GM23248 (cell line): ENCODE measurements at regions not wholly inside any gene's neighbourhood (a gene's known extent, or its start where the extent isn't known, plus 50 kb on each side); places are given as distances from the start of the nearest gene placed in this dataset.
"Not testable (repeated sequence)": the region's sequence is repeated elsewhere in the genome, so short reads cannot be mapped to it uniquely, and the experiment has no call there.

Experiments
- DNase-seq: peaks from one replicate; pipeline ENCODE4 v3.0.0-alpha.2; 2015
- H2AFZ ChIP-seq: fragments of 200-600 bp; sonication (generic); 2 replicates; pipeline ENCODE4 v1.6.1; 2016; ENCODE audit warnings: antibody characterized with exemption
- H3F3A ChIP-seq: fragments of 200-600 bp; sonication (generic); 2 replicates; pipeline ENCODE4 v1.6.1; 2016; ENCODE audit warnings: mild to moderate bottlenecking, antibody characterized with exemption, mixed run types; ENCODE audit not compliant: insufficient read depth
- H3K27ac ChIP-seq: fragments of 200-600 bp; sonication (generic); 2 replicates; pipeline ENCODE4 v1.5.1; 2016; ENCODE audit warnings: mild to moderate bottlenecking
- H3K27me3 ChIP-seq: fragments of 200-600 bp; sonication (generic); replicated peaks from 2 replicates; pipeline ENCODE4 v1.6.1; 2016; ENCODE audit warnings: mild to moderate bottlenecking; ENCODE audit not compliant: insufficient read depth
- H3K36me3 ChIP-seq: fragments of 200-600 bp; sonication (generic); 2 replicates; pipeline ENCODE4 v1.6.1; 2016; ENCODE audit warnings: low read depth, mild to moderate bottlenecking
- H3K4me1 ChIP-seq: fragments of 200-600 bp; sonication (generic); 2 replicates; pipeline ENCODE4 v1.6.1; 2016; ENCODE audit warnings: mild to moderate bottlenecking; ENCODE audit not compliant: insufficient read depth
- H3K4me2 ChIP-seq: fragments of 200-600 bp; sonication (generic); one replicate; pipeline ENCODE4 v1.6.1; 2016; ENCODE audit warnings: mild to moderate bottlenecking; ENCODE audit not compliant: unreplicated experiment
- H3K4me3 ChIP-seq: fragments of 200-600 bp; sonication (generic); 2 replicates; pipeline ENCODE4 v1.5.1; 2016; ENCODE audit warnings: mild to moderate bottlenecking
- H3K79me2 ChIP-seq: fragments of 200-600 bp; sonication (generic); 2 replicates; pipeline ENCODE4 v1.6.1; 2016; ENCODE audit warnings: mild to moderate bottlenecking; ENCODE audit not compliant: insufficient read depth
- H3K9ac ChIP-seq: fragments of 200-600 bp; sonication (generic); 2 replicates; pipeline ENCODE4 v1.6.1; 2016; ENCODE audit warnings: mild to moderate bottlenecking
- H3K9me2 ChIP-seq: fragments of 200-600 bp; sonication (generic); 2 replicates; pipeline ENCODE4 v1.6.1; 2016; ENCODE audit warnings: mixed run types, mild to moderate bottlenecking, moderate library complexity; ENCODE audit not compliant: insufficient read depth
- H3K9me3 ChIP-seq: fragments of 200-600 bp; sonication (generic); one replicate; pipeline ENCODE4 v1.6.1; 2017; ENCODE audit warnings: low read depth
- H4K20me1 ChIP-seq: fragments of 200-600 bp; sonication (generic); 2 replicates; pipeline ENCODE4 v1.6.0; 2016; ENCODE audit not compliant: insufficient read depth
- EZH2 ChIP-seq: fragments of 200-600 bp; sonication (generic); IDR thresholded peaks from 2 replicates; pipeline ENCODE4 v1.6.1; 2018; ENCODE audit warnings: antibody characterized with exemption, mild to moderate bottlenecking; ENCODE audit not compliant: insufficient read depth, poor library complexity, severe bottlenecking
- EZH2phosphoT487 ChIP-seq: fragments of 200-600 bp; sonication (generic); IDR thresholded peaks from 2 replicates; pipeline ENCODE4 v1.6.1; 2018; ENCODE audit warnings: antibody characterized with exemption, moderate library complexity, mild to moderate bottlenecking, low read depth; ENCODE audit not compliant: insufficient read depth
- WGBS, 2 experiments: methylation state at CpG; one replicate each; pipeline ENCODE4 v1.1.6; 2015 to 2017; ENCODE audit warnings: low lambda C conversion rate in 2 of 2, low coverage in 1 of 2; ENCODE audit errors: missing lambda C conversion rate in 2 of 2; 5-methylcytosine and 5-hydroxymethylcytosine counted together
- in situ Hi-C: fragments of 300-500 bp; cut with MboI; formaldehyde crosslinking; loops from 2 replicates; pipeline ENCODE4 v1.15.0; 2020

GRCh38 chr5:57976506-57976905, 483.4 kb downstream of the PLK2 start:
- in situ Hi-C loops = no loop called here
- Histone ChIP-seq H3K4me1 (no peaks in the 10 kb centered on the region), H3K4me2 (no peak overlapping the region), H3K27ac (no peak overlapping the region), H3K9me2 (no peaks in the 10 kb centered on the region), H3K9ac (no peak overlapping the region), H4K20me1 (no peaks in the 10 kb centered on the region), H3K36me3 (no peaks in the 10 kb centered on the region), H3F3A (no peaks in the 10 kb centered on the region), H2AFZ (no peak overlapping the region), H3K4me3 (no peak overlapping the region), H3K79me2 (no peaks in the 10 kb centered on the region), H3K9me3 (no peaks in the 10 kb centered on the region), H3K27me3 (no peaks in the 10 kb centered on the region)
- WGBS, 2 experiments = 74 to 81% methylated on average over 2 of the region's 2 CpGs
- DNase-seq = no peak
- TF ChIP-seq EZH2phosphoT487 (no peak), EZH2 (no peak)

GRCh38 chr5:57972099-57972498, 487.8 kb downstream of the PLK2 start:
- H3K36me3 ChIP-seq, H3K79me2 ChIP-seq, H3K27me3 ChIP-seq, DNase-seq, H3F3A ChIP-seq, H3K4me3 ChIP-seq, H3K4me1 ChIP-seq, H2AFZ ChIP-seq, H3K9me2 ChIP-seq, in situ Hi-C loops, H3K4me2 ChIP-seq, H3K27ac ChIP-seq, H3K9me3 ChIP-seq, H4K20me1 ChIP-seq, H3K9ac ChIP-seq: not testable (repeated sequence)
- 49% methylated on average over 5 of the region's 7 CpGs for WGBS, 2 experiments

GRCh38 chr5:57960569-57960968, 478.0 kb upstream of the ACTBL2 start:
- Histone ChIP-seq H3K4me1 (no peaks in the 10 kb centered on the region), H3K9me3 (no peaks in the 10 kb centered on the region), H4K20me1 (no peaks in the 10 kb centered on the region), H2AFZ (no peak overlapping the region), H3F3A (no peaks in the 10 kb centered on the region), H3K79me2 (no peaks in the 10 kb centered on the region), H3K36me3 (no peaks in the 10 kb centered on the region), H3K27me3 (no peaks in the 10 kb centered on the region), H3K9ac (no peak overlapping the region), H3K4me3 (no peak overlapping the region), H3K9me2 (no peaks in the 10 kb centered on the region), H3K27ac (no peak overlapping the region), H3K4me2 (no peak overlapping the region)
- WGBS, 2 experiments = 84 to 90% methylated on average over 1 of the region's 1 CpG
- in situ Hi-C loops = no loop called here
- TF ChIP-seq EZH2phosphoT487 = no peak
- no peak for TF ChIP-seq EZH2
- no peak for DNase-seq

- WGBS, 2 experiments = 49 to 59% methylated on average over 3 of the region's 3 CpGs
- Histone ChIP-seq H3K4me3 (no peak overlapping the region), H3K36me3 (no peaks in the 10 kb centered on the region), H3K27me3 (no peaks in the 10 kb centered on the region), H4K20me1 (no peaks in the 10 kb centered on the region), H3K4me2 (no peak overlapping the region), H3K9me2 (no peaks in the 10 kb centered on the region), H3K4me1 (no peaks in the 10 kb centered on the region), H3K9ac (no peak overlapping the region), H2AFZ (no peak overlapping the region), H3K9me3 (no peaks in the 10 kb centered on the region), H3K79me2 (no peaks in the 10 kb centered on the region), H3K27ac (no peak overlapping the region), H3F3A (no peaks in the 10 kb centered on the region)
- in situ Hi-C loops = no loop called here
- DNase-seq = no peak
- TF ChIP-seq EZH2 (no peak), EZH2phosphoT487 (no peak)
These were observed 474.0 kb upstream of the ACTBL2 start for GRCh38 chr5:57956636-57957035.

GRCh38 chr5:57955511-57955910, 472.9 kb upstream of the ACTBL2 start:
- Histone ChIP-seq H3K4me3 (no peak overlapping the region), H3K79me2 (no peaks in the 10 kb centered on the region), H2AFZ (no peak overlapping the region), H3K9me2 (no peaks in the 10 kb centered on the region), H3K4me1 (no peaks in the 10 kb centered on the region), H3K9ac (no peak overlapping the region), H3F3A (no peaks in the 10 kb centered on the region), H3K36me3 (no peaks in the 10 kb centered on the region), H3K9me3 (no peaks in the 10 kb centered on the region), H4K20me1 (no peaks in the 10 kb centered on the region), H3K27ac (no peak overlapping the region), H3K27me3 (no peaks in the 10 kb centered on the region), H3K4me2 (no peak overlapping the region)
- 0% methylated on average over 1 of the region's 1 CpG for WGBS, 2 experiments
- TF ChIP-seq EZH2phosphoT487 (no peak), EZH2 (no peak)
- in situ Hi-C loops = no loop called here
- DNase-seq = no peak
